ENCODE measurements at regions not wholly inside any gene's neighbourhood (a gene's known extent, or its start where the extent isn't known, plus 50 kb on each side); places are given as distances from the start of the nearest gene placed in this dataset.

GRCh38 chr6:44664716-44665115, 277.2 kb downstream of the CDC5L start:
- DNase-seq = peak; percentile 86

- no peak for DNase-seq
Observed at GRCh38 chr6:44665143-44665542, 277.6 kb downstream of the CDC5L start.

GRCh38 chr6:44665683-44666082, 278.2 kb downstream of the CDC5L start:
- DNase-seq = no peak

- DNase-seq = no peak
Observed at GRCh38 chr6:44666324-44666723, 278.8 kb downstream of the CDC5L start.

GRCh38 chr6:44667226-44667625, 279.7 kb downstream of the CDC5L start:
- DNase-seq = peak; percentile 96

- DNase-seq = peak; percentile 90
Observed at GRCh38 chr6:44667668-44668390, 280.3 kb downstream of the CDC5L start.

- DNase-seq = no peak
Observed at GRCh38 chr6:44668391-44668930, 281.0 kb downstream of the CDC5L start.

- no peak for DNase-seq
Observed at GRCh38 chr6:44668976-44669934, 281.7 kb downstream of the CDC5L start.

- DNase-seq = no peak
Observed at GRCh38 chr6:44670146-44670545, 282.6 kb downstream of the CDC5L start.

- DNase-seq = no peak
Observed at GRCh38 chr6:44671333-44671732, 283.8 kb downstream of the CDC5L start.

- DNase-seq = no peak
Observed at GRCh38 chr6:44672086-44672485, 284.6 kb downstream of the CDC5L start.

- DNase-seq = peak; percentile 97
Observed at GRCh38 chr6:44672841-44673240, 285.3 kb downstream of the CDC5L start.

GRCh38 chr6:44674226-44675155, 287.0 kb downstream of the CDC5L start:
- peak; percentile 97 for DNase-seq

GRCh38 chr6:44675449-44675848, 287.9 kb downstream of the CDC5L start:
- no peak for DNase-seq

GRCh38 chr6:44676246-44676790, 288.8 kb downstream of the CDC5L start:
- DNase-seq = no peak

GRCh38 chr6:44676826-44677433, 289.4 kb downstream of the CDC5L start:
- peak; percentile 62 for DNase-seq

GRCh38 chr6:44678252-44678935, 290.9 kb downstream of the CDC5L start:
- DNase-seq = no peak

- DNase-seq = no peak
Observed at GRCh38 chr6:44679438-44680201, 292.1 kb downstream of the CDC5L start.

GRCh38 chr6:44680202-44680720, 292.8 kb downstream of the CDC5L start:
- peak; percentile 37 for DNase-seq

- peak; percentile 55 for DNase-seq
Observed at GRCh38 chr6:44681761-44682160, 294.3 kb downstream of the CDC5L start.
